Smooth muscle cell (in vitro differentiated cells): ENCODE measurements at regions not wholly inside any gene's neighbourhood (a gene's known extent, or its start where the extent isn't known, plus 50 kb on each side); places are given as distances from the start of the nearest gene placed in this dataset.
A peak's percentile ranks its signal among the peaks of the same experiment; 100 is the strongest.

Experiments used
- DNase-seq: peaks from one replicate; lab custom pipeline; 2025; ENCODE audit not compliant: unreplicated experiment; lab: John Stamatoyannopoulos, UW
- H2AFZ ChIP-seq: fragments of 200-600 bp; sonication (generic); 2 replicates; pipeline ENCODE4 v1.6.0; 2016; ENCODE audit warnings: antibody characterized with exemption, low read depth, mild to moderate bottlenecking
- H3F3A ChIP-seq: fragments of 200-600 bp; sonication (generic); 2 replicates; pipeline ENCODE4 v1.6.0; 2017; ENCODE audit warnings: antibody characterized with exemption, low read depth
- H3K27ac ChIP-seq: fragments of 200-600 bp; sonication (generic); 2 replicates; pipeline ENCODE4 v1.5.1; 2016; ENCODE audit warnings: low read depth, mild to moderate bottlenecking
- H3K27me3 ChIP-seq: fragments of 200-600 bp; sonication (generic); 2 replicates; pipeline ENCODE4 v1.6.1; 2016; ENCODE audit warnings: low read depth, mild to moderate bottlenecking
- H3K36me3 ChIP-seq: fragments of 200-600 bp; sonication (generic); 2 replicates; pipeline ENCODE4 v1.5.1; 2016; ENCODE audit warnings: low read depth
- H3K4me1 ChIP-seq: fragments of 200-600 bp; sonication (generic); 2 replicates; pipeline ENCODE4 v1.5.1; 2016; ENCODE audit warnings: low read depth
- H3K4me2 ChIP-seq: fragments of 200-600 bp; sonication (generic); 2 replicates; pipeline ENCODE4 v1.6.0; 2016; ENCODE audit warnings: mild to moderate bottlenecking
- H3K4me3 ChIP-seq: fragments of 200-600 bp; sonication (generic); 2 replicates; pipeline ENCODE4 v1.5.1; 2016; ENCODE audit warnings: mild to moderate bottlenecking
- H3K79me2 ChIP-seq: fragments of 200-600 bp; sonication (generic); 2 replicates; pipeline ENCODE4 v1.6.0; 2016; ENCODE audit warnings: low read depth, mild to moderate bottlenecking
- H3K9ac ChIP-seq: fragments of 200-600 bp; sonication (generic); 2 replicates; pipeline ENCODE4 v1.6.0; 2016; ENCODE audit warnings: low read depth
- H3K9me3 ChIP-seq: fragments of 200-600 bp; sonication (generic); replicated peaks from 2 replicates; pipeline ENCODE4 v1.5.1; 2016; ENCODE audit warnings: low read depth
- H4K20me1 ChIP-seq: fragments of 200-600 bp; sonication (generic); 2 replicates; pipeline ENCODE4 v1.6.0; 2016; ENCODE audit warnings: low read depth
- WGBS: methylation state at CpG from one replicate; pipeline ENCODE4 v1.1.7; 2016; ENCODE audit warnings: low lambda C conversion rate; 5-methylcytosine and 5-hydroxymethylcytosine counted together
- TF ChIP-seq, protein P1 (sequence below): fragments of 200-600 bp; sonication (generic); IDR thresholded peaks from 2 replicates; pipeline ENCODE4 v1.5.1; 2017; ENCODE audit warnings: borderline replicate concordance, mild to moderate bottlenecking, antibody characterized with exemption; ENCODE audit not compliant: insufficient read depth, poor library complexity, severe bottlenecking

DNA sequence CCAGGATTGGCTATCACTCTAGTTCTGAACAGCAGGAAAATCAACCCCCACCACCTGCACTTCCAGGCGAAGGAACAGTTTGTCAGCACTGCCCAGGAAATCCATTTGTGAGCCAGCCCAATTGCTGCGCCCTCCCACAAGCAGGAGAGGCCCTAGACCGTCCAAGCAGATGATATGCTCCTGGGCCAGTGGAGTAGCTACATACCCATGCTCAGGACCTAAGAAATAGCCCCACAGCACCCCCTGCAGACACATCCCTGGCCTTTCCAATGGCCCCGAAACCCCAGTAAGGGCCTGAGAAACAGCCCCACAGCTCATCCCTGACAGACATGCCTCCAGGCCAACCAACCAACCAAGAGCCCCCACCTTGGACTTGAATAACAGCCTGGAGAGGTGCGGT is 111.5 kb upstream of the ZC3H11B start:
- H3K27me3 ChIP-seq = no peaks in the 10 kb centered on the region
- H4K20me1 ChIP-seq = no peaks in the 10 kb centered on the region
- peaks cover 5% of the 10 kb centered on the region for H3K9me3 ChIP-seq
- H3K4me1 ChIP-seq = no peaks in the 10 kb centered on the region
- 90% methylated on average over 5 of the region's 5 CpGs for WGBS
- no peaks in the 10 kb centered on the region for H3K36me3 ChIP-seq
- TF ChIP-seq, protein P1, sequence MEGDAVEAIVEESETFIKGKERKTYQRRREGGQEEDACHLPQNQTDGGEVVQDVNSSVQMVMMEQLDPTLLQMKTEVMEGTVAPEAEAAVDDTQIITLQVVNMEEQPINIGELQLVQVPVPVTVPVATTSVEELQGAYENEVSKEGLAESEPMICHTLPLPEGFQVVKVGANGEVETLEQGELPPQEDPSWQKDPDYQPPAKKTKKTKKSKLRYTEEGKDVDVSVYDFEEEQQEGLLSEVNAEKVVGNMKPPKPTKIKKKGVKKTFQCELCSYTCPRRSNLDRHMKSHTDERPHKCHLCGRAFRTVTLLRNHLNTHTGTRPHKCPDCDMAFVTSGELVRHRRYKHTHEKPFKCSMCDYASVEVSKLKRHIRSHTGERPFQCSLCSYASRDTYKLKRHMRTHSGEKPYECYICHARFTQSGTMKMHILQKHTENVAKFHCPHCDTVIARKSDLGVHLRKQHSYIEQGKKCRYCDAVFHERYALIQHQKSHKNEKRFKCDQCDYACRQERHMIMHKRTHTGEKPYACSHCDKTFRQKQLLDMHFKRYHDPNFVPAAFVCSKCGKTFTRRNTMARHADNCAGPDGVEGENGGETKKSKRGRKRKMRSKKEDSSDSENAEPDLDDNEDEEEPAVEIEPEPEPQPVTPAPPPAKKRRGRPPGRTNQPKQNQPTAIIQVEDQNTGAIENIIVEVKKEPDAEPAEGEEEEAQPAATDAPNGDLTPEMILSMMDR = no peak
- no peak overlapping the region for H3K27ac ChIP-seq
- no peak overlapping the region for H3K4me2 ChIP-seq
- H3K4me3 ChIP-seq = no peak overlapping the region
- no peaks in the 10 kb centered on the region for H3K79me2 ChIP-seq
- no peak overlapping the region for H3K9ac ChIP-seq
- DNase-seq = no peak
- no peaks in the 10 kb centered on the region for H3F3A ChIP-seq
- no peak overlapping the region for H2AFZ ChIP-seq

DNA sequence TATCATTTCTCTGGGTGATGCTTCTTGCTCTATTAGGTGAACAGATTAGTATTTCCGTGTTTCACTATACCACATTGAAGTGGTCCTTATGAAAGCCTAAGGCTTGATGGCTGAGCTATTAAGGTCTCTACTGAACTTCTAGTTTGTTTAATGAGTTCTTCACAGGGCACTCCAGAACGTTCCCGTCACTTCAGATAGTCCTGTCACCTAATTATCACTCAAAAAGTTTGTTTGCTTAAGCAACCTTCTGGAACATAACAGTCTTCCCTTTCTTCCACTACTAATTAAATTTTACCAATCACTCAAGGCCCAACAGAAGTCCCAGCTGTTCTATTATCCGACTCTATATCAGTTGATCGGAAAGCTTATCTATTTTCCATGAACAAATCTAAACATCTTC is 104.6 kb upstream of the ZC3H11B start:
- Histone ChIP-seq H3K4me2 (no peak overlapping the region), H3K36me3 (no peaks in the 10 kb centered on the region), H3K79me2 (no peaks in the 10 kb centered on the region), H3K4me3 (no peak overlapping the region), H3F3A (no peaks in the 10 kb centered on the region), H2AFZ (no peak overlapping the region), H3K9ac (no peak overlapping the region), H3K27ac (no peak overlapping the region), H4K20me1 (no peaks in the 10 kb centered on the region), H3K4me1 (peaks cover 5% of the 10 kb centered on the region), H3K27me3 (no peaks in the 10 kb centered on the region), H3K9me3 (no peaks in the 10 kb centered on the region)
- WGBS = 72% methylated on average over 5 of the region's 5 CpGs
- TF ChIP-seq, protein P1 = no peak
- DNase-seq = no peak

DNA sequence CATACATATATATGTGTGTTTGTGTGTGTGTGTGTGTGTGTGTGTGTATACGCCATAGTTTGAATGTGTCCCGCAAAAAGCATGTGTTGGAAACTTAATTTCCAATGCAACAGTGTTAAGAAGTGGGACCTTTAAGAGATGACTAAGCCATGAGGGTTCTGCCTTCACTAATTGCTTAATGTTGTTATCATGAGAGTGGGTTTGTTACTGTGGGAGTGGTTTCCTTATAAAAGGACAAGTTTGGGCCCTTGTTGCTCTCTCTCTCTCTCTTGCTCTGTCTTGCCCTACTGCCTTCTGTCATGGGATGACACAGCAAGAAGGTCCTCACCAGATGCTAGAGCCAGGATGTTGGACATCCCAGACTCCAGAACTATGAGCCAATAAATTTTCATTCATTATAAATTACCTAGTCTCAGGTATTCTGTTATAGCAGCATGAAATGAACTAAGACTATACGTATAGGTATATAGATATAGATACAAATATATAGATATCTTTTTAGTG is 103.8 kb upstream of the ZC3H11B start:
- Histone ChIP-seq H2AFZ (no peak overlapping the region), H4K20me1 (no peaks in the 10 kb centered on the region), H3K4me2 (no peak overlapping the region), H3K27me3 (no peaks in the 10 kb centered on the region), H3K79me2 (no peaks in the 10 kb centered on the region), H3K4me3 (no peak overlapping the region), H3K9me3 (no peaks in the 10 kb centered on the region), H3F3A (no peaks in the 10 kb centered on the region), H3K9ac (no peak overlapping the region), H3K27ac (no peak overlapping the region), H3K4me1 (peaks cover 5% of the 10 kb centered on the region), H3K36me3 (no peaks in the 10 kb centered on the region)
- no peak for DNase-seq
- TF ChIP-seq, protein P1 = no peak
- 89% methylated on average over 3 of the region's 3 CpGs for WGBS

DNA sequence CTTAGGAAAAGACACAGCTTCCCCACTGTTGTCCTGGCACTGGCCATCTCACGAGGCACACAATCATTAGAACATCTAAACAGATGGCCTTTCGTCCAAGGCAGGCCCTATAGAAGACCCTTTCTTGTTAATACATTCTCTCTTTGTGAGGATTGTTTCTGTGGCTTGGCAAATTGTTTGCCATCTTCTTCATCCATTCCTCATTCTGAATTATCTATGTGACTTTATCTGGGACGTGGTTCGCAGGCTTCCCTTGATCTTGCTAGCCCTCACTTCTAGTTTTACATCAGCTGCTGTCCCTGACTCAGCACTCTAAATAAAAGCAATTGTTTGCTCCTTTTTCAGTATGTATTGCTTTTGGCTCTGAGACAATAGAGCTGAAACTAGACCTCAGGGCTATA is 101.1 kb upstream of the ZC3H11B start:
- Histone ChIP-seq H3K27me3 (no peaks in the 10 kb centered on the region), H4K20me1 (no peaks in the 10 kb centered on the region), H3K27ac (no peak overlapping the region), H2AFZ (peak overlapping the region; percentile 64), H3K79me2 (no peaks in the 10 kb centered on the region), H3K4me3 (no peak overlapping the region), H3K4me2 (no peak overlapping the region), H3F3A (no peaks in the 10 kb centered on the region), H3K9me3 (no peaks in the 10 kb centered on the region), H3K36me3 (no peaks in the 10 kb centered on the region), H3K4me1 (peaks cover 5% of the 10 kb centered on the region), H3K9ac (no peak overlapping the region)
- DNase-seq = no peak
- WGBS = 42% methylated on average over 4 of the region's 4 CpGs
- TF ChIP-seq, protein P1 = no peak
